ENCODE measurements at regions not wholly inside any gene's neighbourhood (a gene's known extent, or its start where the extent isn't known, plus 50 kb on each side); places are given as distances from the start of the nearest gene placed in this dataset.

- no peaks in the 10 kb centered on the region for H3K9me3 ChIP-seq
- CTCF ChIA-PET: interaction anchor here in 1 of 2 donors (0.7 kb wide), 1 partner anchor 24 kb away, joined by 3 read pairs; no protein-coding TSS in a partner anchor
- peaks cover 0 to 6% (median 4%) of the 10 kb centered on the region in 3 donors for H3K9me3 Mint-ChIP-seq
- ATAC-seq (replicated peaks in 1 of 4): no peak
- DNase-seq: no peak
- no peaks in the 10 kb centered on the region for H3K4me1 ChIP-seq (ENCODE audit: control insufficient read depth in 1 of 2, extremely low read depth in 1 of 2, insufficient read depth in 2 of 2, low read length in 2 of 2)
- WGBS (ENCODE audit: insufficient coverage): no CpG with 5 or more reads among the region's 3 CpGs
- H3K27me3 ChIP-seq (replicated peaks in 1 of 2; ENCODE audit: control insufficient read depth in 2 of 2, extremely low read depth in 1 of 2, insufficient read depth in 2 of 2, low read length in 1 of 2): peaks cover 0 to 17% of the 10 kb centered on the region in 2 experiments
- peaks cover 10 to 22% (median 13%) of the 10 kb centered on the region in 3 donors for H3K4me1 Mint-ChIP-seq
- no peak overlapping the region for H3K27ac Mint-ChIP-seq
- peaks cover 2% of the 10 kb centered on the region for H3K36me3 Mint-ChIP-seq
- POLR2A ChIA-PET: no interaction called here
- no peaks in the 10 kb centered on the region for H3K36me3 ChIP-seq (ENCODE audit: control insufficient read depth in 2 of 2, extremely low read depth in 1 of 2, insufficient read depth in 1 of 2, low read length in 1 of 2)
- H3K4me3 ChIP-seq (ENCODE audit: control insufficient read depth in 1 of 2, extremely low read depth in 1 of 2, low read length in 1 of 2): no peak overlapping the region
- peaks cover 0 to 6% of the 10 kb centered on the region in 2 donors for H3K27me3 Mint-ChIP-seq
- no peak overlapping the region for H3K4me3 Mint-ChIP-seq
- H3K27ac ChIP-seq (ENCODE audit: low read length): no peak overlapping the region
These were observed 56.0 kb upstream of the TSPAN18 start for GRCh38 chr11:44670794-44671193.

- H3K27ac Mint-ChIP-seq: no peak overlapping the region
- no peaks in the 10 kb centered on the region for H3K9me3 ChIP-seq
- ChIA-PET CTCF (no interaction called here), POLR2A (no interaction called here)
- H3K4me1 ChIP-seq (ENCODE audit: control insufficient read depth in 1 of 2, extremely low read depth in 1 of 2, insufficient read depth in 2 of 2, low read length in 2 of 2): no peaks in the 10 kb centered on the region
- H3K27me3 Mint-ChIP-seq: peaks cover 0 to 5% of the 10 kb centered on the region in 2 donors
- no peak overlapping the region for H3K4me3 Mint-ChIP-seq
- peaks cover 0 to 6% (median 4%) of the 10 kb centered on the region in 3 donors for H3K9me3 Mint-ChIP-seq
- H3K4me1 Mint-ChIP-seq: peaks cover 10 to 22% (median 13%) of the 10 kb centered on the region in 3 donors
- no peaks in the 10 kb centered on the region for H3K36me3 ChIP-seq (ENCODE audit: control insufficient read depth in 2 of 2, extremely low read depth in 1 of 2, insufficient read depth in 1 of 2, low read length in 1 of 2)
- no peak for DNase-seq
- WGBS (ENCODE audit: insufficient coverage): no CpG with 5 or more reads among the region's 1 CpG
- no peak overlapping the region for H3K27ac ChIP-seq (ENCODE audit: low read length)
- peaks cover 2% of the 10 kb centered on the region for H3K36me3 Mint-ChIP-seq
- ATAC-seq (replicated peaks in 1 of 4): no peak
- H3K4me3 ChIP-seq (ENCODE audit: control insufficient read depth in 1 of 2, extremely low read depth in 1 of 2, low read length in 1 of 2): no peak overlapping the region
- H3K27me3 ChIP-seq (replicated peaks in 1 of 2; ENCODE audit: control insufficient read depth in 2 of 2, extremely low read depth in 1 of 2, insufficient read depth in 2 of 2, low read length in 1 of 2): peaks cover 0 to 17% of the 10 kb centered on the region in 2 experiments
These were observed 55.5 kb upstream of the TSPAN18 start for GRCh38 chr11:44671234-44671633.

GRCh38 chr11:44673688-44674087, 53.1 kb upstream of the TSPAN18 start:
- H3K36me3 ChIP-seq (ENCODE audit: control insufficient read depth in 2 of 2, extremely low read depth in 1 of 2, insufficient read depth in 1 of 2, low read length in 1 of 2): no peaks in the 10 kb centered on the region
- ATAC-seq (replicated peaks in 1 of 4) (no peak), DNase-seq (no peak)
- no peak overlapping the region for H3K4me3 Mint-ChIP-seq
- POLR2A ChIA-PET: no interaction called here
- H3K9me3 Mint-ChIP-seq: peaks cover 0 to 6% (median 4%) of the 10 kb centered on the region in 3 donors
- H3K27me3 ChIP-seq (replicated peaks in 1 of 2; ENCODE audit: control insufficient read depth in 2 of 2, extremely low read depth in 1 of 2, insufficient read depth in 2 of 2, low read length in 1 of 2): peaks cover 0 to 9% of the 10 kb centered on the region in 2 experiments
- no CpG with 5 or more reads among the region's 5 CpGs for WGBS (ENCODE audit: insufficient coverage)
- peaks cover 2% of the 10 kb centered on the region for H3K36me3 Mint-ChIP-seq
- peaks cover 15 to 37% (median 18%) of the 10 kb centered on the region in 3 donors for H3K4me1 Mint-ChIP-seq
- peak overlapping the region in 1 of 2 donors; percentile 10 for H3K27ac Mint-ChIP-seq
- no peak overlapping the region for H3K27ac ChIP-seq (ENCODE audit: low read length)
- H3K4me1 ChIP-seq (ENCODE audit: control insufficient read depth in 1 of 2, extremely low read depth in 1 of 2, insufficient read depth in 2 of 2, low read length in 2 of 2): no peaks in the 10 kb centered on the region
- CTCF ChIA-PET: no interaction called here
- H3K4me3 ChIP-seq (ENCODE audit: control insufficient read depth in 1 of 2, extremely low read depth in 1 of 2, low read length in 1 of 2): no peak overlapping the region
- H3K27me3 Mint-ChIP-seq: peaks cover 0 to 2% of the 10 kb centered on the region in 2 donors
- no peaks in the 10 kb centered on the region for H3K9me3 ChIP-seq

- POLR2A ChIA-PET: no interaction called here
- no CpG with 5 or more reads among the region's 5 CpGs for WGBS (ENCODE audit: insufficient coverage)
- Mint-ChIP-seq H3K27ac (no peak overlapping the region), H3K4me3 (no peak overlapping the region), H3K9me3 (peaks cover 0 to 6% (median 4%) of the 10 kb centered on the region in 3 donors), H3K4me1 (peaks cover 24 to 47% (median 28%) of the 10 kb centered on the region in 3 donors), H3K36me3 (peaks cover 2% of the 10 kb centered on the region), H3K27me3 (no peaks in the 10 kb centered on the region)
- CTCF ChIA-PET: no interaction called here
- DNase-seq (no peak), ATAC-seq (replicated peaks in 1 of 4) (no peak)
- H3K27ac ChIP-seq (ENCODE audit: low read length): no peak overlapping the region
- H3K36me3 ChIP-seq (ENCODE audit: control insufficient read depth in 2 of 2, extremely low read depth in 1 of 2, insufficient read depth in 1 of 2, low read length in 1 of 2): no peaks in the 10 kb centered on the region
- H3K27me3 ChIP-seq (replicated peaks in 1 of 2; ENCODE audit: control insufficient read depth in 2 of 2, extremely low read depth in 1 of 2, insufficient read depth in 2 of 2, low read length in 1 of 2): peaks cover 0 to 9% of the 10 kb centered on the region in 2 experiments
- no peaks in the 10 kb centered on the region for H3K9me3 ChIP-seq
- H3K4me3 ChIP-seq (ENCODE audit: control insufficient read depth in 1 of 2, extremely low read depth in 1 of 2, low read length in 1 of 2): no peak overlapping the region
- peaks cover 2 to 6% of the 10 kb centered on the region in 2 experiments for H3K4me1 ChIP-seq (ENCODE audit: control insufficient read depth in 1 of 2, extremely low read depth in 1 of 2, insufficient read depth in 2 of 2, low read length in 2 of 2)
These were observed 52.0 kb upstream of the TSPAN18 start for GRCh38 chr11:44674809-44675208.

GRCh38 chr11:44675906-44676305, 50.9 kb upstream of the TSPAN18 start:
- no peak overlapping the region for H3K27ac Mint-ChIP-seq
- no CpG with 5 or more reads among the region's 1 CpG for WGBS (ENCODE audit: insufficient coverage)
- DNase-seq (no peak), ATAC-seq (replicated peaks in 1 of 4) (no peak)
- Histone ChIP-seq H3K27me3 (replicated peaks in 1 of 2; ENCODE audit: control insufficient read depth in 2 of 2, extremely low read depth in 1 of 2, insufficient read depth in 2 of 2, low read length in 1 of 2) (peaks cover 0 to 9% of the 10 kb centered on the region in 2 experiments), H3K36me3 (ENCODE audit: control insufficient read depth in 2 of 2, extremely low read depth in 1 of 2, insufficient read depth in 1 of 2, low read length in 1 of 2) (no peaks in the 10 kb centered on the region), H3K4me1 (ENCODE audit: control insufficient read depth in 1 of 2, extremely low read depth in 1 of 2, insufficient read depth in 2 of 2, low read length in 2 of 2) (peaks cover 8 to 17% of the 10 kb centered on the region in 2 experiments), H3K9me3 (no peaks in the 10 kb centered on the region), H3K27ac (ENCODE audit: low read length) (no peak overlapping the region), H3K4me3 (ENCODE audit: control insufficient read depth in 1 of 2, extremely low read depth in 1 of 2, low read length in 1 of 2) (no peak overlapping the region)
- ChIA-PET POLR2A (interaction anchor here in 1 of 2 donors (0.7 kb wide), 1 partner anchor 102 kb away, joined by 7 read pairs; no protein-coding TSS in a partner anchor), CTCF (no interaction called here)
- peaks cover 0 to 1% (median under 1%) of the 10 kb centered on the region in 3 donors for H3K9me3 Mint-ChIP-seq
- no peaks in the 10 kb centered on the region for H3K27me3 Mint-ChIP-seq
- H3K4me1 Mint-ChIP-seq: peaks cover 35 to 58% (median 39%) of the 10 kb centered on the region in 3 donors
- no peak overlapping the region for H3K4me3 Mint-ChIP-seq
- H3K36me3 Mint-ChIP-seq: no peaks in the 10 kb centered on the region
